ENCODE measurements at regions not wholly inside any gene's neighbourhood (a gene's known extent, or its start where the extent isn't known, plus 50 kb on each side); places are given as distances from the start of the nearest gene placed in this dataset.

- TF ChIP-seq POLR2AphosphoS5 (IDR thresholded peaks at IDR 0.05) = no peak
- TF ChIP-seq CTCF (IDR thresholded peaks at IDR 0.05 in 8 of 11, conservative IDR thresholded peaks at IDR 0.05 in 3 of 11) = no peak
- no peak for TF ChIP-seq POLR2A (IDR thresholded peaks at IDR 0.05)
These were observed 455.3 kb upstream of the USP24 start for GRCh38 chr1:55670331-55671082.
